Osteocyte (in vitro differentiated cells): ENCODE measurements at regions not wholly inside any gene's neighbourhood (a gene's known extent, or its start where the extent isn't known, plus 50 kb on each side); places are given as distances from the start of the nearest gene placed in this dataset.

Source experiments
- DNase-seq: peaks from one replicate; pipeline ENCODE4 v3.0.0; 2021; ENCODE audit warnings: mixed read lengths; ENCODE audit not compliant: unreplicated experiment; ENCODE audit errors: extremely low spot score
- H3K27ac Mint-ChIP-seq: one replicate; pipeline ENCODE4 v1.8.0; 2021; ENCODE audit warnings: mild to moderate bottlenecking, mixed read lengths; ENCODE audit not compliant: unreplicated experiment
- H3K27me3 Mint-ChIP-seq: one replicate; pipeline ENCODE4 v1.8.0; 2021; ENCODE audit warnings: mixed read lengths; ENCODE audit not compliant: unreplicated experiment
- H3K36me3 Mint-ChIP-seq: one replicate; pipeline ENCODE4 v1.8.0; 2021; ENCODE audit warnings: mixed read lengths; ENCODE audit not compliant: unreplicated experiment
- H3K4me1 Mint-ChIP-seq: one replicate; pipeline ENCODE4 v1.8.0; 2021; ENCODE audit warnings: mixed read lengths; ENCODE audit not compliant: unreplicated experiment
- H3K4me3 Mint-ChIP-seq: one replicate; pipeline ENCODE4 v1.8.0; 2021; ENCODE audit warnings: mild to moderate bottlenecking, moderate library complexity, mixed read lengths; ENCODE audit not compliant: unreplicated experiment
- H3K9me3 Mint-ChIP-seq: one replicate; pipeline ENCODE4 v1.8.0; 2021; ENCODE audit warnings: mixed read lengths; ENCODE audit not compliant: unreplicated experiment
- TF ChIP-seq, protein P1 (sequence below): fragments of 200-600 bp; sonication (generic); IDR thresholded peaks from 2 replicates; pipeline ENCODE4 v1.5.0; 2021; ENCODE audit warnings: antibody characterized with exemption, mild to moderate bottlenecking, moderate library complexity

DNA sequence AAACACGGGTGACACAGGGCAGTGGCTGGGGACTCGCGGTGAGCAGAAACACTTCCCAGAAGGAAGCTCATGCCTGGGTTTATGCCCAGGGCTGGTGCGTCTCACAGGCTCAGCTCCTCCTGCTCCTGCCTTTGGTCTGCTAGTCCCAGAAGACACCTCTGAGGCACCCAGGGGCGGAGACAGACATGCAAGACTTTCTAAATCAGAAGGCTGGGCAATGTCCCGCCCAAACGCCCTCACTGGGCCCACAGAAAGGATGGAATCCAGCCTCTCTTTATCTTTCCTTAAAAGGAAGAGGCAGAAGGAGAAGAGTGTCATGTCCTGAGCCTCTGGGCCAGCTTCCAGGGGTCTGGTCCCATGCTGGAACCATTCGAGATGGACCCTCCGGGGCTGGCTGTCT is 197.7 kb upstream of the RPL38 start:
- Mint-ChIP-seq H3K4me3 (no peak overlapping the region), H3K27ac (no peak overlapping the region), H3K4me1 (no peaks in the 10 kb centered on the region), H3K27me3 (peaks cover 16% of the 10 kb centered on the region), H3K36me3 (no peaks in the 10 kb centered on the region), H3K9me3 (no peaks in the 10 kb centered on the region)
- TF ChIP-seq, protein P1, sequence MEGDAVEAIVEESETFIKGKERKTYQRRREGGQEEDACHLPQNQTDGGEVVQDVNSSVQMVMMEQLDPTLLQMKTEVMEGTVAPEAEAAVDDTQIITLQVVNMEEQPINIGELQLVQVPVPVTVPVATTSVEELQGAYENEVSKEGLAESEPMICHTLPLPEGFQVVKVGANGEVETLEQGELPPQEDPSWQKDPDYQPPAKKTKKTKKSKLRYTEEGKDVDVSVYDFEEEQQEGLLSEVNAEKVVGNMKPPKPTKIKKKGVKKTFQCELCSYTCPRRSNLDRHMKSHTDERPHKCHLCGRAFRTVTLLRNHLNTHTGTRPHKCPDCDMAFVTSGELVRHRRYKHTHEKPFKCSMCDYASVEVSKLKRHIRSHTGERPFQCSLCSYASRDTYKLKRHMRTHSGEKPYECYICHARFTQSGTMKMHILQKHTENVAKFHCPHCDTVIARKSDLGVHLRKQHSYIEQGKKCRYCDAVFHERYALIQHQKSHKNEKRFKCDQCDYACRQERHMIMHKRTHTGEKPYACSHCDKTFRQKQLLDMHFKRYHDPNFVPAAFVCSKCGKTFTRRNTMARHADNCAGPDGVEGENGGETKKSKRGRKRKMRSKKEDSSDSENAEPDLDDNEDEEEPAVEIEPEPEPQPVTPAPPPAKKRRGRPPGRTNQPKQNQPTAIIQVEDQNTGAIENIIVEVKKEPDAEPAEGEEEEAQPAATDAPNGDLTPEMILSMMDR, result no peak
- no peak for DNase-seq

DNA sequence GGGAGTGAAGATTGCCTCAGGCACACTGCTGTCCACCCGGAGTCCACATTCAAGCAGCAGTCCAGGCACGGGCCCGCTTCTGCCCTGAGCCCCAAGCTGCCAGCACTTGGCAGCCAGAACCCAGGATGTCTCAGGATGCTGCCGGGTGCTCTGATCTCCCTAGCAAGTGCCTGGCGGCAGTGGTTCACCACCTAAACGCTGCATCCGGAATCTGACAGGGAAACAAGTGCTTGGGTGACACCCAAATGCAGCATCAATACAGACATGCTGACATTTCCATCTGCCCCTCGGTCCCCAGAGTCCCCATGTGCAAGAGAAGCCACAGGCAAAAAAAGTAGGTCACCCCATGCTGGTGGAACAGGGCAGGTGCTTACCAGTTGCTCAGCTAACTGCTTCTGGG is 197.1 kb upstream of the RPL38 start:
- Mint-ChIP-seq H3K4me3 (no peak overlapping the region), H3K27me3 (peaks cover 17% of the 10 kb centered on the region), H3K4me1 (no peaks in the 10 kb centered on the region), H3K36me3 (no peaks in the 10 kb centered on the region), H3K27ac (no peak overlapping the region), H3K9me3 (no peaks in the 10 kb centered on the region)
- TF ChIP-seq, protein P1, result no peak
- no peak for DNase-seq

DNA sequence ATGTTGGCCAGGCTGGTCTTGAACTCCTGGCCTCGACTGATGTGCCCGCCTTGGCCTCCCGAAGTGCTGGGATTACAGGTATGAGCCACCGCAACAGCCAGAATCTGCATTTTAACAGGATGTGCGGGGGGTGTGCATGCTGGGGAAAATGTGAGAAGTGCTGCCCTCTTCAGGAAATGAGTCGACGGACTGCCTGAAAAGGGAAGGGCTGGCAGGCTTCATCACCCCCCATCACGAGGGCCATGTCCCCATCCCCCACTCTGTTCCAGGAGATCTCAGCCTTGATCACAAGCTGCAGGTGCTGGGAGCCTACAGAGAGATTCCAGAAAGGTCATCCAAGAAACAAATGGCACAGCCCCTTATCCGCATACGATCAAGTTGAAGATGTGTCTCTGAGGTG is 195.3 kb upstream of the RPL38 start:
- DNase-seq, result no peak

DNA sequence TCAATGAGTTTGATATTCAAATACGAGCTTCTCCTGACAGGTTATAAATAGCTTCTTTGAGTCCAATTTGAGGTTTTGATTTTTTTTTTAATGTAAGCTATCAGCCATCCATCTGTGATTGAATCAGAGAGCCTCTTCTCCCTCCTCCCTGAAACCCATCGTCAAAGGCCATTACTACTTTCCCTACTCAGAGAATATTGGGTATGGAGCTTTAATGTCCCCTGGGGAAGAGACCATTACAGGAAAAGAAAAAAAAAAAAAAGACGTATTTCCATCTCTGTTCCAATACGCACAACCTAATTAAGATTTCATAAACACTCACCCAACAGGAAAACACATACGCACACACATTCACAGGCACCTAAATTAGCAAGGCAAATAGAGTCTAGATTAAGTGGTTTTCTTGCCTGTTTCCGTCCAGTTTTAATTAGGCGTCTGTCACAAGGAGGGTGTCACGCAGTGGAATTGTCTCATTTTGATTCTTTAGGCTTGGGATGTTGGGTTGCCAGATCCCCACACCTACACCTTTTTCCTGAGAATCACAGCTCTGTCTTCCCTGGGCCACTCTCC is 194.3 kb upstream of the RPL38 start:
- no peaks in the 10 kb centered on the region for H3K4me1 Mint-ChIP-seq
- no peak for DNase-seq
- TF ChIP-seq, protein P1, result no peak
- no peaks in the 10 kb centered on the region for H3K9me3 Mint-ChIP-seq
- H3K27me3 Mint-ChIP-seq, result peaks cover 19% of the 10 kb centered on the region
- no peak overlapping the region for H3K4me3 Mint-ChIP-seq
- no peak overlapping the region for H3K27ac Mint-ChIP-seq
- no peaks in the 10 kb centered on the region for H3K36me3 Mint-ChIP-seq

More for the DNA sequence above, 195.3 kb upstream of the RPL38 start:
- Mint-ChIP-seq H3K9me3 (no peaks in the 10 kb centered on the region), H3K27me3 (peaks cover 21% of the 10 kb centered on the region), H3K27ac (no peak overlapping the region), H3K4me1 (no peaks in the 10 kb centered on the region), H3K36me3 (no peaks in the 10 kb centered on the region), H3K4me3 (no peak overlapping the region)
- TF ChIP-seq, protein P1, result peak; percentile 17

DNA sequence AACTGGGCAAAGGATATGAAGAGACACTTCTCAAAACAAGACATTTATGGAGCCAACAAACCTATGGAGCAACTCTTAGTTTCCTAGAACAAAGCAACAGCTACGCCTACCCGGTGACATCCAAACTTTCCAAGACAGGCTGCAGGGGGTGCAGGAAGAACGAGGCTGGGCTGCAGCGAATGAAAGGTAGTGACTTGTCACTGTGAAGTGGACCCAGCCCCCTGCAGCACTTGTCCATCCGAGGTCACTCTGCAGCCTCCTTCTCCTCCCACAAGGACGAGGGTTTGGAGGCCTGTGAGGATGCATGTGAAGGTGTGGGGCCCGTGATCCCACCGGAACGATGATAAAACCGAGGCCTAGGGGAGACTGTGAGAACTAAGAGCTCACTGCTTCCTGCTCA is 192.6 kb upstream of the RPL38 start:
- no peak for DNase-seq
- no peaks in the 10 kb centered on the region for H3K36me3 Mint-ChIP-seq
- no peak overlapping the region for H3K27ac Mint-ChIP-seq
- no peaks in the 10 kb centered on the region for H3K4me1 Mint-ChIP-seq
- peaks cover 23% of the 10 kb centered on the region for H3K27me3 Mint-ChIP-seq
- H3K4me3 Mint-ChIP-seq, result no peak overlapping the region
- H3K9me3 Mint-ChIP-seq, result no peaks in the 10 kb centered on the region
- TF ChIP-seq, protein P1, result no peak
